Adrenal gland (tissue), 9 donors: ENCODE measurements at regions not wholly inside any gene's neighbourhood (a gene's known extent, or its start where the extent isn't known, plus 50 kb on each side); places are given as distances from the start of the nearest gene placed in this dataset.

Source experiments
- DNase-seq, 7 donors: peaks; one replicate each; pipeline ENCODE4 v3.0.0-alpha.2; 2019 to 2020
- H3K27ac ChIP-seq, 5 donors: fragments of 200-600 bp; sonication (generic) in 4 of 5; 1 replicate in 3 of 5; 2 replicates in 2 of 5; pipeline versions ENCODE4 v1.5.1 to v1.8.0; 2016 to 2020; ENCODE audit warnings: mild to moderate bottlenecking in 1 of 5
- H3K27me3 ChIP-seq: fragments of 200-600 bp; 2 replicates; pipeline ENCODE4 v1.8.0; 2021
- H3K36me3 ChIP-seq, 2 donors: fragments of 200-600 bp; replicated peaks in 1 of 2; 1 replicate in 1 of 2; 2 replicates in 1 of 2; pipeline versions ENCODE4 v1.5.1 to v1.8.0; 2018 to 2022
- H3K4me1 ChIP-seq, 2 donors: fragments of 200-600 bp; replicated peaks in 1 of 2; 1 replicate in 1 of 2; 2 replicates in 1 of 2; pipeline versions ENCODE4 v1.5.1 to v1.8.0; 2018 to 2021
- H3K4me3 ChIP-seq, 4 donors: fragments of 200-600 bp; sonication (generic) in 3 of 4; one replicate each; pipeline ENCODE4 v1.5.1; 2016 to 2018
- H3K9me3 ChIP-seq, 3 donors: fragments of 200-600 bp; sonication (generic) in 1 of 3; replicated peaks in 1 of 3; 1 replicate in 2 of 3; 2 replicates in 1 of 3; pipeline versions ENCODE4 v1.5.1 to v1.8.0; 2016 to 2021
- CTCF ChIP-seq, 6 experiments: fragments of 450-650 bp in 4 of 6; fragments of 200-600 bp in 2 of 6; sonication (generic) in 1 of 6; IDR thresholded peaks; 1 replicate in 5 of 6; 2 replicates in 1 of 6; pipeline versions ENCODE4 v1.5.1 to v1.8.0; 2016 to 2021; ENCODE audit warnings: antibody characterized with exemption in 6 of 6, mild to moderate bottlenecking in 2 of 6, moderate library complexity in 1 of 6
- POLR2A ChIP-seq, 2 donors: fragments of 450-650 bp; IDR thresholded peaks; one replicate each; pipeline ENCODE4 v1.6.1; 2017; ENCODE audit warnings: antibody characterized with exemption in 2 of 2, mild to moderate bottlenecking in 2 of 2, moderate library complexity in 1 of 2
- WGBS, 4 donors: extraction: QIAGEN DNeasy Blood & Tissue Kit in 2 of 4; methylation state at CpG; one replicate each; pipeline versions ENCODE4 v1.1.5 to v1.1.7; 2013 to 2017; 5-methylcytosine and 5-hydroxymethylcytosine counted together
- intact Hi-C, 2 donors: fragments of 100-400 bp; cut with DNase I; formaldehyde crosslinking; loops; one replicate each; pipeline versions ENCODE4 v1.14.1 to v1.15.0; 2022 to 2023
- donor health status: healthy with polysubstance abuse.
- donor health status: Bipolar disorder and iron deficiency.
- donor health status: DM: yes; HTN: yes; CAD: no.
- donor health status: DM: no; HTN: no; CAD: no.
- donor health status: DM: no; HTN: no; CAD: no.

- no peak overlapping the region for H3K27ac ChIP-seq
- DNase-seq = no peak
- H3K27me3 ChIP-seq = no peaks in the 10 kb centered on the region
- TF ChIP-seq CTCF (IDR thresholded peaks at IDR 0.05) = no peak
- TF ChIP-seq POLR2A (IDR thresholded peaks at IDR 0.05) = no peak
- no peaks in the 10 kb centered on the region for H3K36me3 ChIP-seq
- no peaks in the 10 kb centered on the region for H3K9me3 ChIP-seq
- H3K4me3 ChIP-seq = no peak overlapping the region
- no peaks in the 10 kb centered on the region for H3K4me1 ChIP-seq
- intact Hi-C loops = no loop called here
- WGBS, 4 donors = 57 to 73% (median 63%) methylated on average over 8 to 16 of the region's 16 CpGs
Observed at GRCh38 chr3:194852831-194853508, 167.3 kb downstream of the FAM43A start.

DNA sequence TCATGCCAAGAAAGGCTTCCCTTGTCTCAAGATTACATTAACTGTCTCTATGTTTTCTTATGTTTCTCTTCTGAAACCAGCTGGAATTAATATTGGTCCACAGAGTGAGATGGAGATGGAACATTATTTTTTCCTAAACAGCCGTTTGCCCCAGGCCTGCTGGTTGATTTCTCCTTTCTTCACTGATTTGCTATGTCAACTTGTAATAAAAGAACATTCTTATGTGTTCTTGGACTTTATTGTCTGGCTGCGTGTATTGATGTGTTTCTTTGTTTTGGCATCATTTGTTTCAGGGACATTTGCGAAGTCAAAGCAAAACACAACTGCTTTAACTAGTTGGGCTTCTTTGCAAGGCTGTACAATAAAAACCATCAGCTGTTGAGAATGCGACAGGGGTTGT, 168.5 kb downstream of the FAM43A start:
- intact Hi-C loops = no loop called here
- Histone ChIP-seq H3K36me3 (no peaks in the 10 kb centered on the region), H3K4me1 (no peaks in the 10 kb centered on the region), H3K4me3 (no peak overlapping the region), H3K9me3 (no peaks in the 10 kb centered on the region), H3K27ac (no peak overlapping the region), H3K27me3 (peaks cover 3% of the 10 kb centered on the region)
- TF ChIP-seq CTCF (IDR thresholded peaks at IDR 0.05) (no peak), POLR2A (IDR thresholded peaks at IDR 0.05) (no peak)
- WGBS, 4 donors = 66 to 76% (median 72%) methylated on average over 4 of the region's 4 CpGs
- no peak for DNase-seq

DNA sequence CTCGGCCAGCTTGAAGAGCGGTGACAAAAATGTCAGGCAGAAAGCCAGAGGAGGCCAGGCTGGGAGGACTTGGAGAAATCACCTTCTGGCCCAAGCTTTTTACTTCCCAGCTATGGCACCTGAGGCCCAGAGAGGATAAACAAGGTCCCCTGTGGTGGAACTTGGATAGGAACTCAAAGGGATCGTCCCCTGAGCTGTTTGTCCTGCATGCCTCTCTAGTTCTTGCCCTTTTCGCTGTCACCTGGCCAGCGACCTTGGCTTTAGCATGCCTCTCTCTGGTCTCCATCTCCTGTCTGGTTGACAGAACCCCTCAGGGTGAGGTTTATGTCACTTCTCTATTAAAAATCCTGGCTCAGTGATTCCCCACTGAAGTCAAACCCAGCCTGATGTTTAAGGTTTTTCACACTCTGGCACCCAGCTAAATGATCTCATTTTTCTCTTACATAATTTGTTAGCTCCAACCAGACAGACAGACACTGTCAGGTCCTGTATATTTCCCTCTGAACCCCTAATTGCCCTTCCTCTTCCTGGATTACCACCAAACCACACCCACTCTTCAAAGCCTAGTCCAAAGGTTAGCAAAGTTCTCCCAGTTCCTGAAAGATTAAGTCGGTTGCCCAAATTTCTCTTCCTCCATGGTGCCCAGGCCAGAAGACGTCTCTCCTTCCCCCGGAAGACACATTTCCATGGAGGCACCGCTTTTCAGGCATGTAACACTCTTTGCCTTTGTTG, 169.1 kb downstream of the FAM43A start:
- no peak overlapping the region for H3K27ac ChIP-seq
- 74 to 87% (median 78%) methylated on average over 9 of the region's 9 CpGs for WGBS, 4 donors
- H3K27me3 ChIP-seq = peaks cover 3% of the 10 kb centered on the region
- TF ChIP-seq POLR2A (IDR thresholded peaks at IDR 0.05) (no peak), CTCF (IDR thresholded peaks at IDR 0.05) (no peak)
- H3K4me3 ChIP-seq = no peak overlapping the region
- DNase-seq = no peak
- H3K9me3 ChIP-seq = no peaks in the 10 kb centered on the region
- no peaks in the 10 kb centered on the region for H3K4me1 ChIP-seq
- intact Hi-C loops = no loop called here
- no peaks in the 10 kb centered on the region for H3K36me3 ChIP-seq

GRCh38 chr3:194856296-194856695, 170.6 kb downstream of the FAM43A start:
- DNase-seq = no peak
- Histone ChIP-seq H3K4me1 (no peaks in the 10 kb centered on the region), H3K4me3 (no peak overlapping the region), H3K27me3 (peaks cover 3% of the 10 kb centered on the region), H3K36me3 (no peaks in the 10 kb centered on the region), H3K27ac (no peak overlapping the region), H3K9me3 (no peaks in the 10 kb centered on the region)
- 84 to 89% (median 87%) methylated on average over 7 of the region's 7 CpGs for WGBS, 4 donors
- no peak for TF ChIP-seq POLR2A (IDR thresholded peaks at IDR 0.05)
- no peak for TF ChIP-seq CTCF (IDR thresholded peaks at IDR 0.05)
- intact Hi-C loops = no loop called here
